Stomach (tissue), 8 donors: ENCODE measurements at regions not wholly inside any gene's neighbourhood (a gene's known extent, or its start where the extent isn't known, plus 50 kb on each side); places are given as distances from the start of the nearest gene placed in this dataset.

ENCODE experiments used
- DNase-seq, 2 donors: peaks; one replicate each; pipeline versions ENCODE4 v3.0.0 to v3.0.0-alpha.2; 2013 to 2019
- H3K27ac ChIP-seq, 5 donors: fragments of 200-600 bp in 4 of 5; sonication (generic) in 4 of 5; one replicate each; pipeline ENCODE4 v1.5.1; 2013 to 2019; ENCODE audit warnings: mild to moderate bottlenecking in 1 of 5, moderate library complexity in 1 of 5
- H3K27me3 ChIP-seq, 3 donors: fragments of 200-600 bp; sonication (generic); one replicate each; pipeline ENCODE4 v1.5.1; 2017 to 2019; ENCODE audit warnings: mixed run types in 1 of 3
- H3K36me3 ChIP-seq, 4 donors: fragments of 200-600 bp; sonication (generic); 1 replicate in 3 of 4; 2 replicates in 1 of 4; pipeline ENCODE4 v1.5.1; 2016 to 2019
- H3K4me1 ChIP-seq, 4 donors: fragments of 200-600 bp; sonication (generic); one replicate each; pipeline ENCODE4 v1.5.1; 2016 to 2019
- H3K4me3 ChIP-seq, 4 donors: fragments of 200-600 bp; sonication (generic) in 3 of 4; one replicate each; pipeline ENCODE4 v1.5.1; 2016 to 2019; ENCODE audit warnings: mild to moderate bottlenecking in 1 of 4
- H3K9me3 ChIP-seq, 4 donors: fragments of 200-600 bp; sonication (generic); one replicate each; pipeline ENCODE4 v1.5.1; 2016 to 2019
- EP300 ChIP-seq: sonication (generic); formaldehyde crosslinking; IDR thresholded peaks from one replicate; pipeline ENCODE4 v1.6.1; 2017; ENCODE audit warnings: antibody characterized with exemption
- POLR2A ChIP-seq, 4 donors: fragments of 450-650 bp; IDR thresholded peaks; one replicate each; pipeline ENCODE4 v1.6.1; 2016; ENCODE audit warnings: antibody characterized with exemption in 4 of 4, control low read depth in 2 of 4, mild to moderate bottlenecking in 1 of 4, moderate library complexity in 1 of 4
- POLR2AphosphoS5 ChIP-seq, 3 donors: sonication (generic); formaldehyde crosslinking; IDR thresholded peaks; one replicate each; pipeline ENCODE4 v1.6.1; 2016; ENCODE audit warnings: antibody characterized with exemption in 3 of 3
- WGBS, 5 donors: extraction: QIAGEN DNeasy Blood & Tissue Kit in 3 of 5; methylation state at CpG; one replicate each; pipeline versions ENCODE4 v1.1.5 to v1.1.7; 2013 to 2018; 5-methylcytosine and 5-hydroxymethylcytosine counted together
- intact Hi-C: fragments of 100-400 bp; cut with DNase I; formaldehyde crosslinking; loops from one replicate; pipeline ENCODE4 v1.15.1; 2023; ENCODE audit warnings: low total_unique reads
- TF ChIP-seq, protein P1 (sequence below), 7 experiments: fragments of 450-650 bp in 4 of 7; fragments of 200-600 bp in 3 of 7; sonication (generic) in 3 of 7; IDR thresholded peaks; one replicate each; pipeline ENCODE4 v1.5.1; 2016 to 2019; ENCODE audit warnings: antibody characterized with exemption in 7 of 7, control low read depth in 2 of 7, mild to moderate bottlenecking in 1 of 7
- donor health status: healthy with polysubstance abuse.
- donor health status: Bipolar disorder and iron deficiency.
- donor health status: healthy.

DNA sequence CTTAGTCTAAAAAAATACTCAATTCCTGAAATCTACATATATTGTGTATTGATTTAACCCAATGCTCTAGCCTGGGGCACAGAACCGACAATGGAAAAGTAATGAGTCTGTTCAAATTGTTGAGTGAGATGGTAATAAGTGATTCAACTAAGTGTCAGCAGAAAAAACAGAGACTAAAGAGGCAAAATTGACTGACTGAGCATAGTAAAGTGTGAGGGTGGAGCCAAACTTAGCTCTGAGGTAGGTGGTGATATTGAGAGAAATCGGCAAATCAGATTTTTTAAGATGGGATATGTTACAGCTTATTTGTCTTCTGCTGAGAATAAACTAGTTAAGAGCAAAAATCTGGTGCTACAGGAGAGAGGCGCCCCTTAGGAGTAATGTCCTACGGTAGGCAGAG, 764.0 kb upstream of the LRRN3 start:
- no peaks in the 10 kb centered on the region for H3K4me1 ChIP-seq
- H3K27ac ChIP-seq = no peak overlapping the region
- no peak for DNase-seq
- 90 to 98% (median 95%) methylated on average over 4 of the region's 4 CpGs for WGBS, 5 donors
- H3K36me3 ChIP-seq = no peaks in the 10 kb centered on the region
- TF ChIP-seq, protein P1, sequence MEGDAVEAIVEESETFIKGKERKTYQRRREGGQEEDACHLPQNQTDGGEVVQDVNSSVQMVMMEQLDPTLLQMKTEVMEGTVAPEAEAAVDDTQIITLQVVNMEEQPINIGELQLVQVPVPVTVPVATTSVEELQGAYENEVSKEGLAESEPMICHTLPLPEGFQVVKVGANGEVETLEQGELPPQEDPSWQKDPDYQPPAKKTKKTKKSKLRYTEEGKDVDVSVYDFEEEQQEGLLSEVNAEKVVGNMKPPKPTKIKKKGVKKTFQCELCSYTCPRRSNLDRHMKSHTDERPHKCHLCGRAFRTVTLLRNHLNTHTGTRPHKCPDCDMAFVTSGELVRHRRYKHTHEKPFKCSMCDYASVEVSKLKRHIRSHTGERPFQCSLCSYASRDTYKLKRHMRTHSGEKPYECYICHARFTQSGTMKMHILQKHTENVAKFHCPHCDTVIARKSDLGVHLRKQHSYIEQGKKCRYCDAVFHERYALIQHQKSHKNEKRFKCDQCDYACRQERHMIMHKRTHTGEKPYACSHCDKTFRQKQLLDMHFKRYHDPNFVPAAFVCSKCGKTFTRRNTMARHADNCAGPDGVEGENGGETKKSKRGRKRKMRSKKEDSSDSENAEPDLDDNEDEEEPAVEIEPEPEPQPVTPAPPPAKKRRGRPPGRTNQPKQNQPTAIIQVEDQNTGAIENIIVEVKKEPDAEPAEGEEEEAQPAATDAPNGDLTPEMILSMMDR (IDR thresholded peaks at IDR 0.05) = no peak
- no peak for TF ChIP-seq POLR2A (IDR thresholded peaks at IDR 0.05)
- no peak for TF ChIP-seq POLR2AphosphoS5 (IDR thresholded peaks at IDR 0.05)
- intact Hi-C loops = no loop called here
- H3K4me3 ChIP-seq = no peak overlapping the region
- no peaks in the 10 kb centered on the region for H3K27me3 ChIP-seq
- H3K9me3 ChIP-seq = no peaks in the 10 kb centered on the region

- intact Hi-C loops = no loop called here
- DNase-seq = no peak
Observed at GRCh38 chr7:110336423-110336822, 754.5 kb upstream of the LRRN3 start.

DNA sequence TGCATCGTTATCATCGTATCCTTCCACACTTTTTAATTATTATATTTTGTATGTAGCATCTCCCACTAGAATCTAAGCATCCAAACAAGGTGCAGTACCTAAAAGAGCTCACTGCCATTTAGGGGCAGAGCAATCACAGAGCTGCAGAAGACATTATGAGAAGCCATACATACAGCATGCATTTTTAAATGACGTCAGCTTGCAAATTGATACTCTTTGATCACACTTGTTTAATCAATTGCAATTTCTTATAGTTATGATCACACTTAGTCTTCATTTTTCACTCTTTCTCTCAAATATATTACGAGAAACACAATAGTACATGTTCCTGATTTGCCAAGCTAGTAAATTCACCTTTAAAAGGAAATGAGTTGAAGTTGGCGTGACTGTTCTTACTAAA, 753.3 kb upstream of the LRRN3 start:
- Histone ChIP-seq H3K27ac (no peak overlapping the region), H3K4me1 (no peaks in the 10 kb centered on the region), H3K9me3 (peaks cover 0 to 3% (median 0%) of the 10 kb centered on the region in 4 donors), H3K4me3 (no peak overlapping the region), H3K36me3 (no peaks in the 10 kb centered on the region), H3K27me3 (no peaks in the 10 kb centered on the region)
- 90 to 93% (median 91%) methylated on average over 5 of the region's 5 CpGs for WGBS, 5 donors
- no peak for TF ChIP-seq POLR2A (IDR thresholded peaks at IDR 0.05)
- no peak for DNase-seq
- intact Hi-C loops = no loop called here

More at GRCh38 chr7:110336423-110336822, 754.5 kb upstream of the LRRN3 start:
- Histone ChIP-seq H3K27me3 (no peaks in the 10 kb centered on the region), H3K4me3 (no peak overlapping the region), H3K27ac (no peak overlapping the region), H3K4me1 (no peaks in the 10 kb centered on the region), H3K36me3 (no peaks in the 10 kb centered on the region), H3K9me3 (peaks cover 0 to 3% (median 0%) of the 10 kb centered on the region in 4 donors)
- 37 to 59% (median 46%) methylated on average over 1 of the region's 1 CpG for WGBS, 5 donors
- TF ChIP-seq POLR2AphosphoS5 (IDR thresholded peaks at IDR 0.05) = no peak
- TF ChIP-seq, protein P1 (IDR thresholded peaks at IDR 0.05) = no peak
- TF ChIP-seq EP300 = no peak
- TF ChIP-seq POLR2A (IDR thresholded peaks at IDR 0.05) = no peak

GRCh38 chr7:110347081-110347480, 743.8 kb upstream of the LRRN3 start:
- Histone ChIP-seq H3K9me3 (peaks cover 0 to 3% (median under 1%) of the 10 kb centered on the region in 4 donors), H3K4me1 (no peaks in the 10 kb centered on the region), H3K27me3 (no peaks in the 10 kb centered on the region), H3K36me3 (no peaks in the 10 kb centered on the region), H3K4me3 (no peak overlapping the region), H3K27ac (no peak overlapping the region)
- WGBS, 5 donors = 85 to 91% (median 86%) methylated on average over 3 of the region's 3 CpGs
- intact Hi-C loops = no loop called here
- DNase-seq = peak in 1 of 2 donors; percentile 2
- no peak for TF ChIP-seq POLR2A (IDR thresholded peaks at IDR 0.05)
- TF ChIP-seq, protein P1 (IDR thresholded peaks at IDR 0.05) = no peak
- no peak for TF ChIP-seq POLR2AphosphoS5 (IDR thresholded peaks at IDR 0.05)
- no peak for TF ChIP-seq EP300

GRCh38 chr7:110356438-110356837, 734.5 kb upstream of the LRRN3 start:
- Histone ChIP-seq H3K4me3 (no peak overlapping the region), H3K27ac (no peak overlapping the region), H3K4me1 (no peaks in the 10 kb centered on the region), H3K36me3 (no peaks in the 10 kb centered on the region), H3K9me3 (peaks cover 0 to 12% (median 4%) of the 10 kb centered on the region in 4 donors), H3K27me3 (no peaks in the 10 kb centered on the region)
- no peak for TF ChIP-seq POLR2AphosphoS5 (IDR thresholded peaks at IDR 0.05)
- intact Hi-C loops = no loop called here
- WGBS, 5 donors = 49 to 67% (median 63%) methylated on average over 8 of the region's 8 CpGs
- no peak for DNase-seq
